ENCODE measurements at regions not wholly inside any gene's neighbourhood (a gene's known extent, or its start where the extent isn't known, plus 50 kb on each side); places are given as distances from the start of the nearest gene placed in this dataset.

DNA sequence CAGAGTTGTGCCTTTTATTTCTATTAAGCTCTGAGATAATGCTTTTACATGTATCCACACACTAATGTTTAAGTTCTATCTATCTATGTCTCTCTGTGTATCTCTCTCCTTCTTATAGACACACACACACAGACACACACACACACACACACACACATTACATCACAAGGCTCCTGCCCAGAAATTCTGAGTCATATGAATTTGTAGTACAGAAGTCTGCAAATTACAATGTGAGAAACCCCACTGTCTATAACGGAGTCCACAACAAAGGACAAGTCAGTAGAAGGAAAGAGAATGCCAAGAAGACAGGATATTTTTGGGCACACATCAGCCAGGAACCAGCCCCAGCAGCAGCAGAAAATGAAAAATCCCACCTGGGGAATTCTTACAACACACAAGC lies 142.4 kb downstream of the EN1 start:
- DNase-seq (ENCODE audit: low read depth in 4 of 4, low spot score in 3 of 4) = no peak

DNA sequence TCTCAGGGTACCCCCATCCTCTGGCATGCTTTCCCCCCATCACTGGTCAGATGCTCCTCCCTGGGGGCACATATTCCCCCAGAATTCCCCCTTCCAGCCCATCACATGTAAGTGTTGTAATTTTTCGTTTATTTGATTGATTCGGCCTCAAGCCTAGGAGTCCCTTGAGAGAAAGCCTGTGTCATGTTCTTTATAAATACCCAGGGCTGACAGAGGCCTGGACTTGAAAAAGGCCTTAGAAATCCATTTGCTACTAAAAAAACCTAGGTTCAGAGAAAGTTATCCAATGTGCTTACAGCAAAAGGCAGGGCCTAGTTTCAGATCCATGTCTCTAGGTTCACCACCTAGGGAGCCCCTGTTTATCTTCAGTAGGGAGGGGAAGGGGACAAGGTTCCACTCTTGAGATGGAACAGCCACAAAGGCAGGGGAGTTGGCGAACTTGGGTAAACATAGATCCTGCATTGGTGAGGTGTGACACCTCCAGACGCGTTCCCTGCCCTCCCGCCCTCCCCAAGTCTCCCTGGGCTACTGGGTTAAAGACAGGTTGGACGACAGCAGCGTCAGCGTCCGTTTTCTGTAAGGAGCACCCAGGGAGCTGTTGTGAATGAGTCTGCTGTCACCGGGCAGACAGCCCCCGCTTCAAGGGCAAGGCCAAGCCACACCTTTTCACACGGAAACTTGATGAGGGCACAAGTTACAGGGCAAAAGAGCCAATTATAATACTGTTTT lies 147.8 kb downstream of the EN1 start:
- DNase-seq (ENCODE audit: low read depth in 4 of 4, low spot score in 3 of 4) = no peak

DNA sequence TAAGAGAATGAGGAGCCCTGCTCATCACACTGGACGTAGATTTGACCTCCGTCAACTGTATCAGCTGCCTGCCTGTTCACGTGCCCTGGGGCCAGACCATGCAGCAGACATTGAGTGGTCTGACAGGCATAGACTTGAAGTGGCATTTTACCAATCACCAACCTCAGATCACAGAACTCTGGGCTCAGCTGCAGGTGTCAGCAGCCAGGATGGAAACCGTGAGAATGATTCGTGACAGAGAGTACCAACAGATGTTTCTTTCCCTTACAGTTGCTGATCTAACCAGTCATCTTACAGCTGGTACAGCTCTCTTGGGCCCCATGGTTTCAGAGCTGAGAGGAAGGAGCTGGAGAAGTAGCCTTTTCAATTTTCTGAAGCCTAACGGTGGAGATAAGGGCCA lies 148.9 kb downstream of the EN1 start:
- DNase-seq (ENCODE audit: low read depth in 4 of 4, low spot score in 3 of 4) = no peak

- no peak for DNase-seq (ENCODE audit: low read depth in 4 of 4, low spot score in 3 of 4)
Measured at GRCh38 chr2:118697781-118698180, 149.7 kb downstream of the EN1 start.

DNA sequence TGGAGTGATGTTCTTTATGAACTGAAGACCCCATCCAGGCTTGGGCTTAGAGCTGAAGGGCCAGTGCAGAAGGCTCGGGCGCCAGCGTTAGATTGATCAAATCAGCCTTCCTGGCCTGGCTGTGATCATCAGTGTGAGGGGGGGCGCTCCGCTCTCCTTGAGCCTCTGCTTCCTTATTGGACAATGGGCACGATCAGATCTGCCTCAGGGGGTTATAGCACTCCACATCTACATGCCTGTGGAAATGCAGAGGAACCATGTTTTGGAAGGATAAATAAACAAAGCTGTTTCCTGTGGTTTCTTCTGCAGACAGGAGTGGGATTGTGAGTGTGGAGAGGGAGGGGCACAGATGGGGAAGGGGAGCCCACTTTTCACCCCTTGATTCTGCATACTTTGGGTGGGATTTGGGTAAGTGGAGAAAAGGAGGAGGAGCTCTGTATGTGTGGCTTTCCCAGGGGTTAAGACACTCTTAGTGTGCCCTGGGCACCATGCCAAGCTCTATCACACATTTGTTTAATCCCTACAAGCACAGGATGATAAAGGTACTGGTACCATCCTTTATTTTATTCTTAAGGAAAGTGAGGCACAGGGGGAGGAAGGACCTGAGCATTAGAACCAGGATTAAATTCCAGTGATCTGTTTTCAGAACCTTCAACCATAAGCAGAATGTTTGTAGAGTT lies 150.5 kb downstream of the EN1 start:
- no peak for DNase-seq (ENCODE audit: low read depth in 4 of 4, low spot score in 3 of 4)

DNA sequence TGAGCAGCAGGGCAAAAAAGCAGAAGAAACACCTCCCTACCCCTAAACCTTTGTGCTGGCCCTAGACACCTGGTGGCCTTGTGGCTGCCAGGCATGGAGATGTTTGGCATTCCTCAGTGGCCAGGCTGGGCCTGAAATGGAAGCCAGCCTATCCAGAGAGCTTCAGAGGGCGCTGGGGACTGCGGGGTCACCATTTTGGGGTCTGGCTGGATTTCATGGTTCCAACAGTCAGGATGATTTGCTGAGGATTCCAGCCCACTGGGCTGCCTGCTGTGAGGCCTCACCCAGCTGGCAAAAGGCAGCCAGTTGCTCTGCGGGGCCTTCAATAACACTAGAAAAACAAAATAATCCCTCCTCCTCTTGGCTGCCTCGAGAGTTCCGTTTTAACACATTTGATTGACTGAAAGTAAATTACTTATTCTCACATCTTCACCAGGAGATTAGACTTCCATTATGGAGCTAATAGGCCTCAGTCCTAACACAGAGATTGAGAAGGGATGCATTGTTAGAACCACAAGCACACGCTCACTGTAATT lies 154.1 kb downstream of the EN1 start:
- no peak for DNase-seq (ENCODE audit: low read depth in 4 of 4, low spot score in 3 of 4)

DNA sequence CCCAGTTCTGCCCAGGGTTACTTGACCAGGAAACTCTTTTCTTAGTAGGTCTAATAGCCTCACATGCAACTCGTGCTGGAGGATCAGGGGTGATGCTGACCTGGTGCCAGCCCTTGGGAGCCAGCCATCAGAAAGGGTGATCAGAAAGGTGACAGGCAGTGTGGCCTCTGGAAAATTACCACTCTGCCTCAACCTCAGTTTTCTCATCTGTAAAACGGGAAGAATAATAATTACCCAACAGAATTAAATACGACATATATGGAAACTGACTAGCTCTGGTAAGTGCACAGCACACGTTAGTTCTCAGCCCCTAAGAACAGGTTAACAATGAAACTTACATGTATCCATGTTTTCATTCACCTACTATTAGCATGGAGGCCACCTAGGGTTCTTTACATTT lies 157.6 kb downstream of the EN1 start:
- DNase-seq (ENCODE audit: low read depth in 4 of 4, low spot score in 3 of 4) = no peak

GRCh38 chr2:118689456-118689855 lies 158.0 kb downstream of the EN1 start:
- DNase-seq (ENCODE audit: low read depth in 4 of 4, low spot score in 3 of 4) = no peak

DNA sequence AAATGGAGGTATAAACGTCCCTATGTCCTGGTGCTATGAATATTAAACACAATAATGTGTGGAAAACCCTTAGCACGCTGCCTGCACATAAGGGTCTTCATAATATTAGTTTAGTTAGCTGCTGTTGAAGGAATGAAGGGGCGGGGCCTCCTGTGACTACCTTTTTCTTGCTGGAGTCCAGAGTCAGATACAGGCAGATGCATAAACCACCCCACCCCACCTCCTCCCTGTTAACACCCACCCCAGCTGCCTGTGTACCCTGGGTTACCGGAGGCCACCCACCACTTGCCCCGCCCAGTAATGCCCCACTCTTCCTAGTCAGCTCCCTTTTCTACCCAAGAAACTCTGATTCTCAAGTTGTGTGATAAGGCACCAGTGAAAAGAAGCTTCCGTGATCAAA lies 158.4 kb downstream of the EN1 start:
- DNase-seq (ENCODE audit: low read depth in 4 of 4, low spot score in 3 of 4) = no peak

GRCh38 chr2:118687698-118688097 lies 159.8 kb downstream of the EN1 start:
- no peak for DNase-seq (ENCODE audit: low read depth in 4 of 4, low spot score in 3 of 4)

- DNase-seq (ENCODE audit: low read depth in 4 of 4, low spot score in 3 of 4) = no peak
Measured at GRCh38 chr2:118687192-118687591, 160.3 kb downstream of the EN1 start.

GRCh38 chr2:118686346-118686745 lies 161.1 kb downstream of the EN1 start:
- DNase-seq (ENCODE audit: low read depth in 4 of 4, low spot score in 3 of 4) = no peak

GRCh38 chr2:118683460-118683859 lies 164.0 kb downstream of the EN1 start:
- DNase-seq (ENCODE audit: low read depth in 4 of 4, low spot score in 3 of 4) = no peak

GRCh38 chr2:118678985-118679384 lies 168.5 kb downstream of the EN1 start:
- DNase-seq (ENCODE audit: low read depth in 4 of 4, low spot score in 3 of 4) = no peak

DNA sequence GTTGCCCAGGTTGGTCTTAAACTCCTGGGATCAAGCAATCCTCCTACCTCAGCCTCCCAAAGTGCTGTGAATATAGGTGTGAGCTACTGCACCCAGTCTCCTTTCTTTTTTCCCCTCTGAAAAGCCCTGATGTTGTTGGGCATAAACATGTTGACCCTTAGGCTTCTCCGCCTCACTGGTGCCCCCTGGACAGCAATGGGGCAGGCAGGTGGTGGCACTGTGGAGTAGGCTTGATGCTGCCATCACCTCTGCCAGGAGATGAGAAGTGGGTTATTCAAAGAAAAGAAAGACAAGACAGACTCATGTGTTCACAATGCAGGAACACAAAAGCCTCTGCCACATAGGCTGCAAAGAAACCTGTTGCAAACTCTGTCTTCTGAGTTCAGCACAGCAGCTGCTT lies 169.9 kb downstream of the EN1 start:
- no peak for DNase-seq (ENCODE audit: low read depth in 4 of 4, low spot score in 3 of 4)

DNA sequence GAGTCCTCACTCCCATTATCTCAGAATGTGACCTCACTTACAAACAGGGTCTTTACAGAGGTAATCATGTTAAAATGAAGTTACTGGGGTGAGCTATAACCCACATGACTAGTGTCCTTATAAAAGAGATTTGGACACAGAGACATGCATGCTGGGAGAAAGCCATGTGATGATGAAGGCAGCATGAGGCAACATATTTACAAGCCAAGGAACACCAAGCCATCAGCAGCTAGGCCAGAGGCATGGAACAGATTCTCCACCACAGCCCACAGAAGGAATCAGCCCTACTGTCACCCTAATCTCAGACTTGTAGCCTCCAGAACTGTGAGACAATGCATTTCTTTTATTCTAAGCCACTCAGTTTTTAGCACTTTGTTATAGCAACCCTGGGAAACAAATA lies 171.9 kb downstream of the EN1 start:
- DNase-seq (ENCODE audit: low read depth in 4 of 4, low spot score in 3 of 4) = no peak

GRCh38 chr2:118672571-118673158 lies 174.8 kb downstream of the EN1 start:
- no peak for DNase-seq (ENCODE audit: low read depth in 4 of 4, low spot score in 3 of 4)

DNA sequence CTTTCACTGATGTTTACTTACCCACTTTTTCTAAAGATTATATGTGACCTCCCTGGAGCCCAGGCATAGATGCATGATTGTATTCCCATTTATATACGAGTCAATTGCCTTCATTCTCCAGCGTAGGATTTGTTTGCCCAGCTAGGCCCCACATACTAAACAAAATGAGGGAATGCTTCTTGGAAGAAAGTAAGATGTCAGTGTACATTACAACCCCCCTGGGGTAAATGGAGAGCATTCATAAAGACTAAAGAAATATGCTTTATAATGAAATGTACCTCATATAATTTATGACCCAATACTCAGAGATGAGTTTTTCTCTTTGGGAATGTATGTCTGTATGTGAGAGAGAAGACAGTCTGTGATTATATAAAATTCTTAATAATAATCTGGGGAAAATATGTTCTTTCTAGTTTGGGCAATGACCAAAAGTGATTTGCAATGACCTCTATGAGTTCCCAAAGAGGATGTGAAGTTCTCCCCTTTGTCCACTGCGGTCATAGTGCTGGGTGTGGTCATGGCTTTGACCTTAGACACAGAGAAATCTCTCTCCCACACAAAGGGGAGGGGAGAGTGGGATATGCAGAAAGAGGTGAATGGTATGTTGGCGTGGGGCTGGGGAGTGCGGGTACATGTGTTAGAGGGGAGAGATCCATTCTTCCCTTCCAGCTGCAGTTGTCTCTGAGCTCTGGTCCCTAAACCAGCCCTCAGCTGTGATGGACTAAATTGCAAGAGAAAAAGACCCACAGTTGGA lies 175.6 kb downstream of the EN1 start:
- DNase-seq (ENCODE audit: low read depth in 4 of 4, low spot score in 3 of 4) = no peak

- DNase-seq (ENCODE audit: low read depth in 4 of 4, low spot score in 3 of 4) = no peak
Measured at GRCh38 chr2:118670838-118671237, 176.6 kb downstream of the EN1 start.

GRCh38 chr2:118670276-118670675 lies 177.2 kb downstream of the EN1 start:
- DNase-seq (ENCODE audit: low read depth in 4 of 4, low spot score in 3 of 4) = no peak

DNA sequence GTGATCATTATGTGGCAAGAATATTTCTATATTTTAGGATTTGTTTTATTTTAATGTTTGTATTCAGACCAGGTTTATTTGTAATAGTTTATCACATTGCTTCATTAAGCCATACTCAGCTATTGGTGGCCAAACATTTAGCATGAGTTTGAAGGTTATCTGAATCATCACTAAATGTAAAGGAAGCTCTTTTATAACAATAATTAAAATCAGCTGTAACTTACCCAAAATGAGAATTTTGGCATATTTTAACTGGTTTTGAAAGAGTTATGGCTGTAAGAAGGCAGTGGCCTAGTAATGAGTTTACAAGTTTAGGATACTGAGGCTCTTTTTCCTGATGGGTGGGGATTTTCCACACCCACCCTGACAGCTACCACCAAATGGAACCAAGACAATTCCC lies 177.8 kb downstream of the EN1 start:
- no peak for DNase-seq (ENCODE audit: low read depth in 4 of 4, low spot score in 3 of 4)
